Activated CD4-positive, alpha-beta T cell treated with anti-CD3 and anti-CD28 coated beads for 36 hours (primary cell): ENCODE measurements at regions not wholly inside any gene's neighbourhood (a gene's known extent, or its start where the extent isn't known, plus 50 kb on each side); places are given as distances from the start of the nearest gene placed in this dataset.
"Not testable (repeated sequence)": the region's sequence is repeated elsewhere in the genome, so short reads cannot be mapped to it uniquely, and the experiment has no call there.

ENCODE experiments used
- ATAC-seq: fragments of 200-7000 bp; cut with Tn5 transposase; one replicate; pipeline ENCODE4 v1.10.0; 2021; ENCODE audit warnings: mild to moderate bottlenecking, moderate library complexity
- CTCF ChIA-PET: fragments of 350-600 bp; sonication (Branson Sonifier 250); formaldehyde crosslinking; loops from one replicate; lab custom pipeline; 2021; ENCODE audit warnings: antibody characterized with exemption; lab: Charles Lee
- POLR2A ChIA-PET: fragments of 350-600 bp; sonication (Branson Sonifier 250); formaldehyde crosslinking; loops from one replicate; lab custom pipeline; 2021; ENCODE audit warnings: antibody characterized with exemption, inconsistent platforms; lab: Charles Lee
- DNase-seq: peaks from one replicate; pipeline ENCODE4 v3.0.0-alpha.2; 2020
- H3K27ac Mint-ChIP-seq: one replicate; pipeline ENCODE4 v1.8.0; 2021; ENCODE audit warnings: mixed read lengths
- H3K27me3 Mint-ChIP-seq: one replicate; pipeline ENCODE4 v1.8.0; 2021; ENCODE audit warnings: mixed read lengths
- H3K36me3 Mint-ChIP-seq: one replicate; pipeline ENCODE4 v1.8.0; 2021; ENCODE audit warnings: low read depth, mixed read lengths
- H3K4me1 Mint-ChIP-seq: one replicate; pipeline ENCODE4 v1.8.0; 2021; ENCODE audit warnings: mixed read lengths
- H3K4me3 Mint-ChIP-seq: one replicate; pipeline ENCODE4 v1.8.0; 2021; ENCODE audit warnings: mild to moderate bottlenecking, moderate library complexity, mixed read lengths
- H3K9me3 Mint-ChIP-seq: one replicate; pipeline ENCODE4 v1.8.0; 2021; ENCODE audit warnings: low read depth, mixed read lengths
- intact Hi-C, 2 experiments: fragments of 100-400 bp; cut with DNase I in 1 of 2; cut with micrococcal nuclease in 1 of 2; formaldehyde crosslinking; loops; one replicate each; pipeline versions ENCODE4 v1.14.2 to v1.15.1; 2022 to 2024; cut with DNase I, micrococcal nuclease

GRCh38 chr4:158051401-158052235, 121.2 kb downstream of the GASK1B start:
- CTCF ChIA-PET, result no interaction called here
- intact Hi-C loops, result no loop called here
- ATAC-seq, result no peak
- H3K9me3 Mint-ChIP-seq, result no peaks in the 10 kb centered on the region
- H3K36me3 Mint-ChIP-seq, result no peaks in the 10 kb centered on the region
- DNase-seq, result no peak
- POLR2A ChIA-PET, result no interaction called here
- H3K27ac Mint-ChIP-seq, result no peak overlapping the region
- H3K27me3 Mint-ChIP-seq, result no peaks in the 10 kb centered on the region
- H3K4me1 Mint-ChIP-seq, result no peaks in the 10 kb centered on the region
- no peak overlapping the region for H3K4me3 Mint-ChIP-seq

DNA sequence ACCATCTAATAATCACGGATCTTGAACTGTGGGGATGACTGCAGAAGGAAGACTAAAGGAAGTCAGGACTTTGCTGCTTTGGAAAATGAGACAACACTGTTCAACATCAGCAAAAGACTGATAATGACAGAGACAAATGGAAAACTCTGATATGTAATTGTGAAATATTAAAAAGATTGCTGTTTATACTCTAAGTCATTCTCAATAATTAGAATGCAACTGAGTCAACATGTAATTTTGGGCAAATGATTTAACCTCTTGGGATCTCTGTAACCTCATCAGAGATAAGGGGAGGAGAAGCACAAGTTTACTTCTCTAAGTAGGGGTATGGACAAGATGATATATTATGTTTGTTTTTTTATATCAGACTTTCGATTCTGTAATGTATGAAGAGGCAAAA, 121.9 kb downstream of the GASK1B start:
- DNase-seq, result no peak
- intact Hi-C loops, result no loop called here

GRCh38 chr4:158046345-158046744, 126.5 kb downstream of the GASK1B start:
- Mint-ChIP-seq H3K27me3 (no peaks in the 10 kb centered on the region), H3K4me1 (no peaks in the 10 kb centered on the region), H3K36me3 (no peaks in the 10 kb centered on the region), H3K9me3 (no peaks in the 10 kb centered on the region), H3K4me3 (no peak overlapping the region), H3K27ac (no peak overlapping the region)
- intact Hi-C loops, result no loop called here
- ChIA-PET CTCF (no interaction called here), POLR2A (no interaction called here)
- ATAC-seq (no peak), DNase-seq (no peak)

More for the DNA sequence above, 121.9 kb downstream of the GASK1B start:
- ChIA-PET CTCF (no interaction called here), POLR2A (no interaction called here)
- no peak overlapping the region for H3K27ac Mint-ChIP-seq
- H3K27me3 Mint-ChIP-seq, result no peaks in the 10 kb centered on the region
- H3K4me1 Mint-ChIP-seq, result no peaks in the 10 kb centered on the region
- ATAC-seq, result no peak
- H3K9me3 Mint-ChIP-seq, result no peaks in the 10 kb centered on the region
- H3K36me3 Mint-ChIP-seq, result no peaks in the 10 kb centered on the region
- no peak overlapping the region for H3K4me3 Mint-ChIP-seq

- CTCF ChIA-PET, result no interaction called here
- POLR2A ChIA-PET, result no interaction called here
- no peaks in the 10 kb centered on the region for H3K36me3 Mint-ChIP-seq
Measured at GRCh38 chr4:158043971-158044618, 128.7 kb downstream of the GASK1B start.

GRCh38 chr4:158042591-158043030, 130.2 kb downstream of the GASK1B start:
- ChIA-PET POLR2A (no interaction called here), CTCF (no interaction called here)
- no peak for DNase-seq
- H3K4me1 Mint-ChIP-seq, result no peaks in the 10 kb centered on the region
- intact Hi-C loops, result no loop called here
- no peak for ATAC-seq
- H3K27ac Mint-ChIP-seq, result no peak overlapping the region
- no peak overlapping the region for H3K4me3 Mint-ChIP-seq
- no peaks in the 10 kb centered on the region for H3K36me3 Mint-ChIP-seq
- H3K27me3 Mint-ChIP-seq, result no peaks in the 10 kb centered on the region
- peaks cover 5% of the 10 kb centered on the region for H3K9me3 Mint-ChIP-seq

More at GRCh38 chr4:158043971-158044618, 128.7 kb downstream of the GASK1B start:
- no peaks in the 10 kb centered on the region for H3K27me3 Mint-ChIP-seq
- H3K4me1 Mint-ChIP-seq, result no peaks in the 10 kb centered on the region
- H3K27ac Mint-ChIP-seq, result no peak overlapping the region
- H3K9me3 Mint-ChIP-seq, result peaks cover 3% of the 10 kb centered on the region
- no peak for ATAC-seq
- intact Hi-C loops, result no loop called here
- H3K4me3 Mint-ChIP-seq, result no peak overlapping the region
- DNase-seq, result no peak

- ATAC-seq (no peak), DNase-seq (no peak)
- Mint-ChIP-seq H3K27ac (no peak overlapping the region), H3K27me3 (no peaks in the 10 kb centered on the region), H3K36me3 (no peaks in the 10 kb centered on the region), H3K4me1 (no peaks in the 10 kb centered on the region), H3K9me3 (peaks cover 5% of the 10 kb centered on the region), H3K4me3 (no peak overlapping the region)
- ChIA-PET POLR2A (no interaction called here), CTCF (no interaction called here)
- intact Hi-C loops, result no loop called here
Measured at GRCh38 chr4:158038718-158039117, 134.1 kb downstream of the GASK1B start.

DNA sequence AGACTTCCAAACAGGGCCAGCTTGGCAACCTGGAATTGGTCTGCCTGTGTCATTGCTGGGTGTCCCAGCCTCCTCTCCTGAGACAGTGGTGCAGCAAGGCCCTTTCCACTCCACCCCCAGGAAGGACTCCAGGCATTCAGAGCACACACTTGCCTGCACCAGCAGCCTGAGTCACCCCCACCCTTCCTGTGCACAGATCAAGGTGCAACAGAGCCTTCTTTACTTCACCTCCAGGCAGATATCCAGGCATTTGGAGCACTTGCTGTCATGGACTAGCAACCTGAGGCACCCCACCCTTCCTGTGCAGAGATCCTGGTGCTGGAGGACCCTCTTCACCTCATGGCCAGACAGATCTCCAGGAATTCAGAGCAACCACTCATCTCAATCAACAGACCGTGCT, 135.8 kb downstream of the GASK1B start:
- Mint-ChIP-seq H3K4me1 (no peaks in the 10 kb centered on the region), H3K4me3 (no peak overlapping the region), H3K27ac (no peak overlapping the region), H3K27me3 (no peaks in the 10 kb centered on the region), H3K9me3 (peaks cover 5% of the 10 kb centered on the region), H3K36me3 (no peaks in the 10 kb centered on the region)
- ATAC-seq, result no peak
- ChIA-PET POLR2A (no interaction called here), CTCF (no interaction called here)
- no peak for DNase-seq
- intact Hi-C loops, result no loop called here

GRCh38 chr4:158035662-158036195, 137.1 kb downstream of the GASK1B start:
- Mint-ChIP-seq H3K27ac (no peak overlapping the region), H3K36me3 (no peaks in the 10 kb centered on the region), H3K27me3 (no peaks in the 10 kb centered on the region), H3K4me3 (no peak overlapping the region), H3K4me1 (no peaks in the 10 kb centered on the region), H3K9me3 (peaks cover 5% of the 10 kb centered on the region)
- ATAC-seq (no peak), DNase-seq (no peak)
- intact Hi-C loops, result no loop called here
- POLR2A ChIA-PET, result no interaction called here
- CTCF ChIA-PET, result interaction anchor here (1.0 kb wide), 1 partner anchor 57 kb away, joined by 3 read pairs; no protein-coding TSS in a partner anchor

DNA sequence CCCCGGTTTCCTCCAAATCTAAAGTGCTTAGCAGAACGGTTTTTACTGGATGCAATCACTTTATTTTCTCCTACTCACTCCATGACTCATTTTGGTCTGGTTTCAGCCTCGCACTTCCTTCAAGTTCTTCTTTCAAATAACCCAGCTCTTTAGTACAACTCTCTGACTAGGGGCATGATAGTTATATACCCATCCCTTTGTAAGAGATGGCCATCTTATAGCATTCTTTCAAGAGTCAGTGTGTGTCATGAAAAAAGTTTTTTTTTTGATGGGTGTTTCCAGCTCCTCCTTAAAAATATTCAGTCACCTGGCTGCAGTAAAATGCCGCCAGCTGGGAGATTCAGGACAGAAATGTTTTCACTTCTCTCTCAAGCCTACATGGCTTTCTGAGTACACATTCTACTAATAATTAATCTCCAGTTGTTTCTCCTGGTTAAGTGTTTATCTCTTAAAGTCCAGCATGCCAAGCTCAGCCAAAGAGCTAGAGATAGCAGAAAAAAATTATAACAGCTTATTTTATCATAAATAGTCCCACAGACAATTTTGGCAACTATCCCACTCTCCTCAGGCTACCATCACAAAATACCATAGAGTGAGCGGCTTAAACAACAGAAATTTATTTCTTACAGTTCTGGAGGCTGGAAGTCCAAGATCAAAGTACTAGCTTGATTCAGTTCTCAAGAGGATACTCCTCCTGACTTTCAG, 139.3 kb downstream of the GASK1B start:
- ATAC-seq (no peak), DNase-seq (no peak)
- Mint-ChIP-seq H3K9me3 (no peaks in the 10 kb centered on the region), H3K36me3 (no peaks in the 10 kb centered on the region), H3K4me1 (no peaks in the 10 kb centered on the region), H3K27me3 (no peaks in the 10 kb centered on the region), H3K4me3 (no peak overlapping the region), H3K27ac (no peak overlapping the region)
- POLR2A ChIA-PET, result interaction anchor here (0.6 kb wide), 1 partner anchor 1973 kb away, joined by 4 read pairs; no protein-coding TSS in a partner anchor
- intact Hi-C loops, result no loop called here
- CTCF ChIA-PET, result interaction anchor here (0.6 kb wide), 1 partner anchor 668 kb away, joined by 4 read pairs; no protein-coding TSS in a partner anchor

DNA sequence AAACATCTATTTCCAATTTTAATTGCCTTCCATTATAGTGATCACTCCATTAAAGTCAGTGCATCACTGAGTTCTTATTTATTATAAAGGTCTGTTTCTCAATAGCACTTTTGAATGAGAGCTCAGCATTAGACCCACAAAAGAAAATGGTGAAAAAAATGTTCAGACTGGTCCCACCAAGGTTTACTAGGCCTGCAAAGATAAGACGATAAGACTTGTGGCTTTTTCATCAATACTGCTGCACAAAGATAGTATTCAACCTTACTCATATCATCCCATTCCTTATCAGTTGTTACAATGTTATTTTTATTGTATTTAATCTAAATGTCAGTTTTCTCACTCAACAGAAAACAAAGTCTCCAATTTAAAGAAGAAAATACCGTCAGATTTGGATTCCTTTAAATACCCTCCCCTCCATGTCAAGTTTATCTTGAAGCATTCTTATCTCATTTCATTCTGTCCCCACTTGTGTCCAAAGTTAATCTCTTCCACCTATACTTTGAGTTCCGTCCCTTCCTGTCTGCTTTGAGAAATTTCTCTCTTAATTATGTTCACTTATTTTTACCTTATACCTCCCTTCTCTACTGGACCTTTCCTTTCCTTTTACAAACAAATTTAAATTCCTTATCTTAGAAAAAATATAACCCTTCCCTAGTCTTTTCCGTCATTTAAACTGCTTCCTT, 140.0 kb downstream of the GASK1B start:
- CTCF ChIA-PET, result no interaction called here
- no peak overlapping the region for H3K4me3 Mint-ChIP-seq
- no peaks in the 10 kb centered on the region for H3K36me3 Mint-ChIP-seq
- intact Hi-C loops, result no loop called here
- DNase-seq (no peak), ATAC-seq (no peak)
- H3K4me1 Mint-ChIP-seq, result no peaks in the 10 kb centered on the region
- H3K9me3 Mint-ChIP-seq, result peaks cover 2% of the 10 kb centered on the region
- no peaks in the 10 kb centered on the region for H3K27me3 Mint-ChIP-seq
- POLR2A ChIA-PET, result no interaction called here
- H3K27ac Mint-ChIP-seq, result no peak overlapping the region

- POLR2A ChIA-PET, ATAC-seq, H3K27me3 Mint-ChIP-seq, H3K4me3 Mint-ChIP-seq, intact Hi-C loops, CTCF ChIA-PET, DNase-seq, H3K4me1 Mint-ChIP-seq, H3K9me3 Mint-ChIP-seq, H3K36me3 Mint-ChIP-seq, H3K27ac Mint-ChIP-seq: not testable (repeated sequence)
Measured at GRCh38 chr4:158028381-158028780, 144.4 kb downstream of the GASK1B start.
